Uterus (tissue), 2 donors: ENCODE measurements at regions not wholly inside any gene's neighbourhood (a gene's known extent, or its start where the extent isn't known, plus 50 kb on each side); places are given as distances from the start of the nearest gene placed in this dataset.

Experiments
- POLR2A ChIP-seq, 2 donors: fragments of 450-650 bp; IDR thresholded peaks; one replicate each; pipeline ENCODE4 v1.6.1; 2016; ENCODE audit warnings: antibody characterized with exemption in 2 of 2, mild to moderate bottlenecking in 1 of 2, moderate library complexity in 1 of 2
- TF ChIP-seq, protein P1 (sequence below), 4 experiments: fragments of 200-600 bp in 2 of 4; fragments of 450-650 bp in 2 of 4; sonication (generic) in 2 of 4; IDR thresholded peaks; one replicate each; pipeline ENCODE4 v1.5.1; 2016 to 2019; ENCODE audit warnings: antibody characterized with exemption in 4 of 4, mild to moderate bottlenecking in 2 of 4, moderate library complexity in 1 of 4

DNA sequence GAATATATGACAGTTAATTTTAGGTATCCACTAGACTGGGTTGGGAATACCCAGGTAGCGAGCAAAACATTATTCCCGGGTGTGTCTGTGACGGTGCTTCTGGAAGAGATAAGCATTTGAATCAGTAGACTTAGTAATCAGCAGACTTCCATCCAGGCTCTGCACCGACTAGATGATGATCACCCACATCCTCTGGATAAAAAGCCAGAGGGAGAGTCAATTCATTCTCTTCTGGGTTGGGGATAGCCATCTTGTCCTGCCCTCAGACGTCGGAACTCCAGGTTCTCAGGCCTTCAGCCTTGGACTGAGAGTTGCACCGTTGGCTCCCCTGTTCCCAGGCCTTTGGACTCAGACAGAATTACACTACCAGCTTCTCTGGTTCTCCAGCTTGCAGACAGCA lies 168.0 kb downstream of the PHLDA1 start:
- TF ChIP-seq, protein P1, sequence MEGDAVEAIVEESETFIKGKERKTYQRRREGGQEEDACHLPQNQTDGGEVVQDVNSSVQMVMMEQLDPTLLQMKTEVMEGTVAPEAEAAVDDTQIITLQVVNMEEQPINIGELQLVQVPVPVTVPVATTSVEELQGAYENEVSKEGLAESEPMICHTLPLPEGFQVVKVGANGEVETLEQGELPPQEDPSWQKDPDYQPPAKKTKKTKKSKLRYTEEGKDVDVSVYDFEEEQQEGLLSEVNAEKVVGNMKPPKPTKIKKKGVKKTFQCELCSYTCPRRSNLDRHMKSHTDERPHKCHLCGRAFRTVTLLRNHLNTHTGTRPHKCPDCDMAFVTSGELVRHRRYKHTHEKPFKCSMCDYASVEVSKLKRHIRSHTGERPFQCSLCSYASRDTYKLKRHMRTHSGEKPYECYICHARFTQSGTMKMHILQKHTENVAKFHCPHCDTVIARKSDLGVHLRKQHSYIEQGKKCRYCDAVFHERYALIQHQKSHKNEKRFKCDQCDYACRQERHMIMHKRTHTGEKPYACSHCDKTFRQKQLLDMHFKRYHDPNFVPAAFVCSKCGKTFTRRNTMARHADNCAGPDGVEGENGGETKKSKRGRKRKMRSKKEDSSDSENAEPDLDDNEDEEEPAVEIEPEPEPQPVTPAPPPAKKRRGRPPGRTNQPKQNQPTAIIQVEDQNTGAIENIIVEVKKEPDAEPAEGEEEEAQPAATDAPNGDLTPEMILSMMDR (IDR thresholded peaks at IDR 0.05): no peak
- no peak for TF ChIP-seq POLR2A (IDR thresholded peaks at IDR 0.05)
